Fibroblast of lung (primary cell): ENCODE measurements at regions not wholly inside any gene's neighbourhood (a gene's known extent, or its start where the extent isn't known, plus 50 kb on each side); places are given as distances from the start of the nearest gene placed in this dataset.

Experiments
- EZH2 ChIP-seq: IDR thresholded peaks from 2 replicates; pipeline ENCODE4 v1.5.1; 2012; ENCODE audit warnings: low read length, control low read depth, mild to moderate bottlenecking; ENCODE audit errors: missing control alignments
- TF ChIP-seq, protein P1 (sequence below), 2 donors: IDR thresholded peaks in 1 of 2; conservative IDR thresholded peaks in 1 of 2; 1 replicate in 1 of 2; 2 replicates in 1 of 2; pipeline ENCODE4 v1.5.1; 2011 to 2012; ENCODE audit warnings: low read length in 2 of 2, control low read depth in 1 of 2, inconsistent platforms in 1 of 2, low read depth in 1 of 2, mild to moderate bottlenecking in 1 of 2

DNA sequence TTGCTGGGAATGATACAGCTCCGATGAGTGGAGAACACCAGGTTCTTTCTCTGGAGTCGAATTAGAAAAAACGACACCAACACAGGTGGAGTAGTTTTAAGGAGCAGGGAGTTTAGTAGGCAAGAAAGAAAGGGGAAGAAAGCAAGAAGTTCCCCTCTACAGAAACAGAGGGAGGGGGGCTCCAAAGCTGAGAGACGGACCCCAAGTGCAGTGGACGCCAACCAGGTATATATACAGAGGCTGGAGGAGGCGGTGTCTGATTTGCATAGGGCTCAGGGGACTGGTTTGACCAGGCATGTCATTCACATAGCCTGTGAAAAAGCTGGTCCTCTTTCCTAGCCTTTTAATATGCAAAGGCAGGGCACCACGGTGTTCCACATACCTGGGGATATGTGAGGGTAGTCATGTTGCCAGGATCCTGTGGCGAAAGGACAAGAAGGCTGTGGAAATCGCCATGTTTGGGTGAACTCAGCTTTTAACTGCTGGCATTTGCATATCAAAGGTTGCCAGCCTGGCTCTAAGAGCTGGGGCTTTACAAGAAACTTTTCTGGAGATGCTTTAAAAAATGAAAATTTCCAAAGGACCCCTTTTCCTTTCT lies 887.4 kb upstream of the EPHA6 start:
- TF ChIP-seq, protein P1, sequence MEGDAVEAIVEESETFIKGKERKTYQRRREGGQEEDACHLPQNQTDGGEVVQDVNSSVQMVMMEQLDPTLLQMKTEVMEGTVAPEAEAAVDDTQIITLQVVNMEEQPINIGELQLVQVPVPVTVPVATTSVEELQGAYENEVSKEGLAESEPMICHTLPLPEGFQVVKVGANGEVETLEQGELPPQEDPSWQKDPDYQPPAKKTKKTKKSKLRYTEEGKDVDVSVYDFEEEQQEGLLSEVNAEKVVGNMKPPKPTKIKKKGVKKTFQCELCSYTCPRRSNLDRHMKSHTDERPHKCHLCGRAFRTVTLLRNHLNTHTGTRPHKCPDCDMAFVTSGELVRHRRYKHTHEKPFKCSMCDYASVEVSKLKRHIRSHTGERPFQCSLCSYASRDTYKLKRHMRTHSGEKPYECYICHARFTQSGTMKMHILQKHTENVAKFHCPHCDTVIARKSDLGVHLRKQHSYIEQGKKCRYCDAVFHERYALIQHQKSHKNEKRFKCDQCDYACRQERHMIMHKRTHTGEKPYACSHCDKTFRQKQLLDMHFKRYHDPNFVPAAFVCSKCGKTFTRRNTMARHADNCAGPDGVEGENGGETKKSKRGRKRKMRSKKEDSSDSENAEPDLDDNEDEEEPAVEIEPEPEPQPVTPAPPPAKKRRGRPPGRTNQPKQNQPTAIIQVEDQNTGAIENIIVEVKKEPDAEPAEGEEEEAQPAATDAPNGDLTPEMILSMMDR (conservative IDR thresholded peaks at IDR 0.05 in 1 of 2, IDR thresholded peaks at IDR 0.05 in 1 of 2; ENCODE audit: low read depth in 1 of 2, low read length in 2 of 2), result no peak
- TF ChIP-seq EZH2, result no peak
